HG02938 (cell line): ENCODE measurements at regions not wholly inside any gene's neighbourhood (a gene's known extent, or its start where the extent isn't known, plus 50 kb on each side); places are given as distances from the start of the nearest gene placed in this dataset.
"Not testable (repeated sequence)": the region's sequence is repeated elsewhere in the genome, so short reads cannot be mapped to it uniquely, and the experiment has no call there.

ENCODE experiments used
- ATAC-seq: cut with Tn5 transposase; IDR thresholded peaks from one replicate; pipeline ENCODE4 v1.9.1; 2021; ENCODE audit warnings: mild to moderate bottlenecking, moderate library complexity; ENCODE audit not compliant: unreplicated experiment

DNA sequence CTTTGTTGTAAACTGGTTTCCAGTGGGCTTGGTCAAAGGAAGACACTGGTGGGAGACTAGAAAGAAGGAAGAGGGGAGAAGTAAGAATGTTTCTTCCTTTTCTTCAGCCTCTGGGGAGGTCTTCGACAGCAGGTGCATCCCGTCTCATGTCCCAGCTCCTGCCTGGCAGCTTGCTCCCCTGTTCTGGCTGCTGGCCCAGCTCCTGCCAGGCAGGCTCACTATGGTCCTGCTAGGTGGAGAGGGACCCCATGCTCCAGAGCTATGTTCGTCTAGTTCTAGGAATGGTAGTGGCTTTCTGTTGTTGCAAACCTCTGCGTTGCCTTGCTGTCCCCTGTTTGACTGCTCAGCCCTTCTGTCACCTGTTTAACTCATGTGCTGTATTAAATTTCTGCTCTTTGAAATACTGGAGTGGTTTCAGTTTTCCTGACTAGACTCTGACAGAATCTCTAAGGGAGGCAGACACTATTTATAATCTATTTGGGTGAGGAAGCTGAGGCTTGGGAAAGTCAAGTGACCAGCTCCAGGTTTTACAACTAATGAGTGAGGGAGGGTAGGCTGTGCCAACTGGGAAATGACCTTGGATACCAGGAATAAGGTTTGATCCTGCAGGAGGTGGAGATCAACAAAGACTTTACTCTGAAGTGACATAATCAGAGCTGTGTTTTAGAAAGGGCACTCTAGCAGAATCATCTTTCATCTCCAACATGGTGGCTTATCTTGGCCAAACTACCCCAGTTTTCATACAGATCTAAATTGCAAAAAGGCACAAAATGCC lies 94.7 kb upstream of the DDHD1 start:
- no peak for ATAC-seq

GRCh38 chr14:53242898-53243297 lies 89.8 kb upstream of the DDHD1 start:
- ATAC-seq = not testable (repeated sequence)

DNA sequence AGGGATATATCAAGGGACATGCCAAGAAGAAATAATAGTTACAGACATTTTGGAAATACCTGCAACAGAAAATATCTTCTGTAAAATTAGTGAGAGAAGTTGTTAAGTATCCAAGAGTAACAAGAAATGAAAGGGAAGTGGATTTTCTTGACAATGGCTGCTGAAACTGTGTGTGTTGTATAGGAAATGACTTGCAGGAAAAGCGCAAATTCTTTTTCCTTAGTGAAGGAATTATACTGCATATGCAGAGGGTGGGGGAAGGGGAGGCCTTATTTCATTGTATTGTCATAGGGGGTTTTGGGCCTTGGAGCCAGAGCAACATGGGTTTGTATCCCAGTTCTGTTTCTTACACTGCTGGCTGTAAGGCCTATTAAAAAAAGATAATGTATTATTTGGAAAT lies 84.4 kb upstream of the DDHD1 start:
- ATAC-seq = no peak

GRCh38 chr14:53236708-53237107 lies 83.6 kb upstream of the DDHD1 start:
- no peak for ATAC-seq

GRCh38 chr14:53231171-53231570 lies 78.0 kb upstream of the DDHD1 start:
- ATAC-seq = no peak

DNA sequence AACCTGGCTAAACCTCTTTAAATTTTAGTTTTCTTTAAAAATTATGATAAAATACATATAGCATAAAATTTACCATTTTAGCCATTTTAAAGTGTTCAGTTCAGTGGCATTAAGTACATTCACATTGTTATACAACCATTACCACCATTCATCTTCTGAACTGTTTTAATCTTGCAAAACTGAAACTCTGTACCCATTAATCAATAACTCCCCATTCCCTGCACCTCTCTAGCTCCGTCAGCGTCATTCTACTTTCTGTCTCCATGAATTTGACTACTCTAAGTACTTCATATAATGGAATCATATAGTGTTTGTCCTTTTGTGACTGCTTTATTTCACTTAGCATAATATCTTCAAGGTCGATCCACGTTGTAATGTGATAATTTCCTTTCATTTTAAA lies 75.8 kb upstream of the DDHD1 start:
- ATAC-seq = no peak

- ATAC-seq = no peak
These were observed 74.1 kb upstream of the DDHD1 start for GRCh38 chr14:53227154-53227718.

DNA sequence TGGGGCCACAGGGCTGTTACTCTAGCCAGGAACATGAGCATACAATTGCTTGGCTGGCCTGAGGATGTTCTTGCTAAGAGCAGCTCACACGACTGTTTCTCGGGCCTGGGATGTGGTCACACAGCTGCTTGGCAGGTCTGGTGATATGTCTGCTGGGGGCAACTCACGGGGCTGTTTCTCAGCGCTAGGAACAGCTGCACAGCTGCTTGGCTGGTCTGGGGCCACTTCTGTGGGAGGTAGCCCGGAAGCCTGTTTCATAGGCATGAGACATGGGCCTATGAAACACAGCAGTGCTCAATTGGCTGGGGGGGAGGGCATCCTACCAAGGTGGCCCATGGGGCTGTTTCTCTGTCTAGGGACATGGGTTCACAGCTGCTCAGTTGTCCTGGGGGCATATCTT lies 73.4 kb upstream of the DDHD1 start:
- ATAC-seq = no peak

GRCh38 chr14:53220914-53221313 lies 67.8 kb upstream of the DDHD1 start:
- ATAC-seq = no peak

GRCh38 chr14:53218161-53218560 lies 65.0 kb upstream of the DDHD1 start:
- no peak for ATAC-seq

DNA sequence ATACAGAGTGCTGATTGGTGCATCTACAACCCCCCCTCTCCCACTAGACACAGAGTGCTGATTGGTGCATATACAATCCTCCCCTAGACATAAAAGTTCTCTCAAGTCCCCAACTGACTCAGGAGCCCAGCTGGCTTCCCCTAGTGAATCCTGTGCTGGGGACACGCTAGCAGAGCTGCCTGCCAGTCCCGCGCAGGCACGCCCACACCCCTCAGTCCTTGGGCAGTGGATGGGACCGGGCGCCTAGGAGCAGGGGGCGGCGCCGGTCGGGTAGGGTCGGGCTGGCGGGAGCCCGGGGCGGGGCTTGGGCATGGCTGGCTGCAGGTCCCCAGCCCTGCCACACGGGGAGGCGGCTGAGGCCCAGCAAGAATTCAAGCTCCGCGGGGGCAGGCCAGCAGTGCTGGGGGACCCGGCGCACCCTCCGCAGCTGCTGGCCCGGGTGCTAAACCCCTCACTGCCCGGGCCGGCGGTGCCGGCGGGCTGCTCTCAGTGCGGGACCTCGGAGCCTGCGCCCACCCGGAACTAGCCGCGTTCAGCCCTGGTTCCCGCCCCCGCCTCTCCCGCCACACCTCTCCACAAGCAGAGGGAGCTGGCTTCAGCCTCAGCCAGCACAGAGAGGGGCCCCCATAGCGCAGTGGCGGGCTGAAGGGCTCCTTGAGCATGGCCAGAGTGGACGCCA lies 64.3 kb upstream of the DDHD1 start:
- ATAC-seq = peak; percentile 97

DNA sequence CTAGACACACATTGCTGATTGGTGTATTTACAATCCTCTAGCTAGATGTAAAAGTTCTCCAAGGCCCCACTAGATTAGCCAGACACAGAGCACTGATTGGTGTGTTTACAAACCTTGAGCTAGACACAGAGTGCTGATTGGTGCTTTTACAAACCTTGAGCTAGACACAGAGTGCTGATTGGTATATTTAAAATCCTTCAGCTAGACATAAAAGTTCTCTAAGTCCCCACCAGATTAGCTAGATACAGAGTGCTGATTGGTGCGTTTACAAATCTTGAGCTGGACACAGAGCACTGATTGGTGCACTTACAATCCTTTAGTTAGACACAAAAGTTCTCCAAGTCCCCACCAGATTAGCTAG lies 63.8 kb upstream of the DDHD1 start:
- not testable (repeated sequence) for ATAC-seq

GRCh38 chr14:53216478-53216877 lies 63.4 kb upstream of the DDHD1 start:
- not testable (repeated sequence) for ATAC-seq

DNA sequence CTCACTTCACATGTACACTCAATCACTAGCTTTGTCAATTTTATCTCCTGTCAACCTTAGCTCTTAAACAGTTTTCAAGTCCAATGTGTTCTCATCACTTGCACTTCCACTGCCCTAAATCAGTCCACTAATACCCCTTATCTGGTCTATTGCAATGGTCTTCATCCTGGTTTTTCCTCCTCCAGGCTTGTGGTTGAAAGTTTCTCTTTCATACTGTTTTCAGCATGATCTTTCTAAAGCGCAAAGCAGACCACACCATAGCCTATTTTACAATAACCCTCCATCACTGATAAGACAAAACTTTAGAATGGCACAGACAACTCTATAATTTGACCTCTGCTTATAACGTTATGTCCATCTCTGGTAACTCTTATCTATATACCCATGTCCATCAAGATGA lies 62.0 kb upstream of the DDHD1 start:
- no peak for ATAC-seq

GRCh38 chr14:53214384-53214783 lies 61.3 kb upstream of the DDHD1 start:
- ATAC-seq = no peak

- no peak for ATAC-seq
These were observed 60.6 kb upstream of the DDHD1 start for GRCh38 chr14:53213761-53214160.

DNA sequence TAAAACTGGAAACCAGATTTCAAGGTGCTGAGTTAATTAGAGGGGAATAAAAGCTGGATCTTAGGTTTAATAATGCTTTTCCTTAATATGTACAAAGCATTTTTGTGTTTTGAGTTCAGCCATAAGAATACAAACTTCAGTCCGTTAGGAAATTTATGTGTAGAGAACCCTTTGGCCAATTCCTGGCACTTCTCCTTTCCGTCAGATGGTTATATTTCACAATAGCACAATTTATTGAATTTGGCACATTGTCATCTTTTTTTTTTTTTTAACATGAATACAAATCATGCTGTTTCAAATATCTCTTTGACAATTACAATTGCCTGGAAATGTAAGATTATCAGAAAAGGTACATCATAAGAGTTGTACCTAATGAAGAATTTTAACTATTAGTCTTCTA lies 56.2 kb upstream of the DDHD1 start:
- no peak for ATAC-seq
